ENCODE measurements at regions not wholly inside any gene's neighbourhood (a gene's known extent, or its start where the extent isn't known, plus 50 kb on each side); places are given as distances from the start of the nearest gene placed in this dataset.
"Not testable (repeated sequence)": the region's sequence is repeated elsewhere in the genome, so short reads cannot be mapped to it uniquely, and the experiment has no call there.

GRCh38 chr5:100101466-100101865 lies 433.7 kb upstream of the FAM174A start:
- DNase-seq; H3K27me3 Mint-ChIP-seq; ATAC-seq; POLR2A ChIA-PET; H3K27ac Mint-ChIP-seq; H3K9me3 Mint-ChIP-seq (ENCODE audit: low read depth); H3K36me3 Mint-ChIP-seq (ENCODE audit: low read depth); intact Hi-C loops (cut with DNase I, micrococcal nuclease); H3K4me1 Mint-ChIP-seq; CTCF ChIA-PET; H3K4me3 Mint-ChIP-seq: not testable (repeated sequence)

- intact Hi-C loops (cut with DNase I, micrococcal nuclease); H3K4me1 Mint-ChIP-seq; H3K36me3 Mint-ChIP-seq (ENCODE audit: low read depth); POLR2A ChIA-PET; ATAC-seq; H3K4me3 Mint-ChIP-seq; H3K27me3 Mint-ChIP-seq; CTCF ChIA-PET; DNase-seq; H3K9me3 Mint-ChIP-seq (ENCODE audit: low read depth); H3K27ac Mint-ChIP-seq: not testable (repeated sequence)
These were observed 438.8 kb upstream of the FAM174A start for GRCh38 chr5:100096328-100096727.

GRCh38 chr5:100080703-100081102 lies 454.5 kb upstream of the FAM174A start:
- H3K4me1 Mint-ChIP-seq; H3K9me3 Mint-ChIP-seq (ENCODE audit: low read depth); H3K27me3 Mint-ChIP-seq; H3K4me3 Mint-ChIP-seq; intact Hi-C loops (cut with DNase I, micrococcal nuclease); POLR2A ChIA-PET; H3K36me3 Mint-ChIP-seq (ENCODE audit: low read depth); ATAC-seq; H3K27ac Mint-ChIP-seq; CTCF ChIA-PET; DNase-seq: not testable (repeated sequence)

- H3K4me1 Mint-ChIP-seq; H3K27ac Mint-ChIP-seq; H3K9me3 Mint-ChIP-seq (ENCODE audit: low read depth); H3K4me3 Mint-ChIP-seq; H3K27me3 Mint-ChIP-seq; H3K36me3 Mint-ChIP-seq (ENCODE audit: low read depth); DNase-seq; POLR2A ChIA-PET; intact Hi-C loops (cut with DNase I, micrococcal nuclease); CTCF ChIA-PET; ATAC-seq: not testable (repeated sequence)
These were observed 456.0 kb upstream of the FAM174A start for GRCh38 chr5:100079163-100079562.

GRCh38 chr5:100066020-100066419 lies 469.2 kb upstream of the FAM174A start:
- CTCF ChIA-PET, POLR2A ChIA-PET: not testable (repeated sequence)

GRCh38 chr5:100043475-100043874 lies 491.7 kb upstream of the FAM174A start:
- Mint-ChIP-seq H3K36me3 (ENCODE audit: low read depth) (no peaks in the 10 kb centered on the region), H3K4me3 (no peak overlapping the region), H3K4me1 (no peaks in the 10 kb centered on the region), H3K27ac (no peak overlapping the region), H3K27me3 (no peaks in the 10 kb centered on the region), H3K9me3 (ENCODE audit: low read depth) (no peaks in the 10 kb centered on the region)
- intact Hi-C loops (cut with DNase I, micrococcal nuclease) = no loop called here
- ATAC-seq (no peak), DNase-seq (no peak)
- POLR2A ChIA-PET = no interaction called here
- CTCF ChIA-PET = no interaction called here

More at GRCh38 chr5:100066020-100066419, 469.2 kb upstream of the FAM174A start:
- DNase-seq; H3K4me1 Mint-ChIP-seq; H3K36me3 Mint-ChIP-seq (ENCODE audit: low read depth); H3K9me3 Mint-ChIP-seq (ENCODE audit: low read depth); H3K4me3 Mint-ChIP-seq; H3K27ac Mint-ChIP-seq; H3K27me3 Mint-ChIP-seq; ATAC-seq; intact Hi-C loops (cut with DNase I, micrococcal nuclease): not testable (repeated sequence)

DNA sequence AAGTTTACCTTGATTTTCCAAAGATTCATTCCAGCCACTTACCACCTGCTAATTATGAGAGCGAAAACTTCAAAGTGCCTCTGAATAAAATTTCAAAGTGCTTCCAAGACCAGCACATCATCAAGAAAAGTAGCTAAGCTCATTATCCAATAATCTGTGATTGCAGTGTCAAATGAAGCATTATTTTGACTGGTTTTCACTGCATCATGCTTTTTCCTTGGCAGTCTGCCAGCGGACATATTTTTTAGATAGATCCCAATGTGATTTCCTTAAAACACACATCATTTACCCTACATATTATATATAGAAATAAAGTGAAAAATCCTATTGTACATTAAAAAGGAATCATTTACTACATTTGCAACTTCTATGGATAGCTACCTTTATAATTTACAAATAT lies 508.6 kb upstream of the FAM174A start:
- H3K36me3 Mint-ChIP-seq (ENCODE audit: low read depth) = no peaks in the 10 kb centered on the region
- intact Hi-C loops (cut with DNase I, micrococcal nuclease) = no loop called here
- H3K4me3 Mint-ChIP-seq = no peak overlapping the region
- CTCF ChIA-PET = no interaction called here
- ATAC-seq (no peak), DNase-seq (no peak)
- no peaks in the 10 kb centered on the region for H3K4me1 Mint-ChIP-seq
- H3K9me3 Mint-ChIP-seq (ENCODE audit: low read depth) = no peaks in the 10 kb centered on the region
- H3K27ac Mint-ChIP-seq = no peak overlapping the region
- POLR2A ChIA-PET = no interaction called here
- H3K27me3 Mint-ChIP-seq = no peaks in the 10 kb centered on the region

GRCh38 chr5:100023536-100023935 lies 511.6 kb upstream of the FAM174A start:
- Mint-ChIP-seq H3K36me3 (ENCODE audit: low read depth) (no peaks in the 10 kb centered on the region), H3K4me3 (no peak overlapping the region), H3K4me1 (no peaks in the 10 kb centered on the region), H3K9me3 (ENCODE audit: low read depth) (no peaks in the 10 kb centered on the region), H3K27ac (no peak overlapping the region), H3K27me3 (no peaks in the 10 kb centered on the region)
- ChIA-PET CTCF (no interaction called here), POLR2A (no interaction called here)
- intact Hi-C loops (cut with DNase I, micrococcal nuclease) = no loop called here
- ATAC-seq (no peak), DNase-seq (no peak)

DNA sequence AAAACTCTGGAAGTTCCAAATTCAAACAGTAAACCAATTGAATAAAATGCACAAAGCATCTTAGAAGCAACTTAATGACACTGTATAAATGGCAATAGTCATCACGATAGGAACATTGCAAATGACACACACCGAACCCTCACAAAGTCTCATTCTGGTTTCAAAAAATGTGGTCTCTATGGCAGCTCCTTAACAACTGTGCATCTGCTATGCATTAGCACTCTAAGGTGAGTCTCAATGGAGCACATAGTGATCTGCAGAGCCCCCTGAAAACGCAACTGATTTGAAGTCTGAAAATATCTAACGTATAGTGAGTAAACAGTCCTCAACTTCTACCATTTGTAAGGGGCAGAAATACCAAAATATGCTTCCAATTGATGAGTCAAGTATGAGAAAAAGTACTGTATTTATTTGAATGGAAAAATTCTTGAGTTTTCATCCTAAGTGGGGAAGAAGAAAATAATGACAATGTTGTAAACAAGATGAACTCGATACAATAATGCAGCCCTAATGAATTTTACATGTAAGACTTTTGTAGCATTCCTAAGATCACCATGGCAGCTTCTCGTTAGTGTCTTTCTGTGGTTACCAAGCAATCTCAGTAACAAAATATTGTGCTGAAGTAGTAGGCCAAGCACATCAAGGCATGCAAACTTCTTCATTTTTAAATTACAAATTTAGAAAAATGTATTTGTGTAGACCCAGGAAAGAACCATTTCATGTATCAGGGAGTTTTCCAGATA lies 517.5 kb upstream of the FAM174A start:
- H3K27ac Mint-ChIP-seq = no peak overlapping the region
- CTCF ChIA-PET = no interaction called here
- POLR2A ChIA-PET = no interaction called here
- H3K9me3 Mint-ChIP-seq (ENCODE audit: low read depth) = no peaks in the 10 kb centered on the region
- ATAC-seq = no peak
- H3K27me3 Mint-ChIP-seq = no peaks in the 10 kb centered on the region
- H3K4me3 Mint-ChIP-seq = no peak overlapping the region
- DNase-seq = no peak
- no peaks in the 10 kb centered on the region for H3K4me1 Mint-ChIP-seq
- H3K36me3 Mint-ChIP-seq (ENCODE audit: low read depth) = no peaks in the 10 kb centered on the region
- intact Hi-C loops (cut with DNase I, micrococcal nuclease) = no loop called here

DNA sequence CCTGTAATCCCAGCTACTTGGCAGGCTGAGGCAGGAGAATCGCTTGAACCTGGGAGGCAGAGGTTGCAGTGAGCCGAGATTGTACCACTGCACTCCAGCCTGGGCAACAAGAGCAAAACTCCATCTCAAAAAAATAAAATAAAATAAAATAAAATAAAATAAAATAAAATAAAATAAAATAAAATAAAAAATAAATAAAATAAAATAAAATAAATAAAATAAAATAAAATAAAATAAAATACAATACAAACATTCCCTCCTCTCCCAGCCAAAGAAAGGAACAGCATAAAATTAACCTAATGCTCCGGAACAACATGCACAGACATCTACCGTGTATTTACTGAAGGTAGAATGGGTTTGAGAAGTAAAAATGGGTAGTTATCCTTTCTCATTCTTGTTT lies 521.9 kb upstream of the FAM174A start:
- H3K4me1 Mint-ChIP-seq; H3K27me3 Mint-ChIP-seq; POLR2A ChIA-PET; H3K36me3 Mint-ChIP-seq (ENCODE audit: low read depth); H3K27ac Mint-ChIP-seq; ATAC-seq; intact Hi-C loops (cut with DNase I, micrococcal nuclease); CTCF ChIA-PET; H3K9me3 Mint-ChIP-seq (ENCODE audit: low read depth); DNase-seq; H3K4me3 Mint-ChIP-seq: not testable (repeated sequence)

DNA sequence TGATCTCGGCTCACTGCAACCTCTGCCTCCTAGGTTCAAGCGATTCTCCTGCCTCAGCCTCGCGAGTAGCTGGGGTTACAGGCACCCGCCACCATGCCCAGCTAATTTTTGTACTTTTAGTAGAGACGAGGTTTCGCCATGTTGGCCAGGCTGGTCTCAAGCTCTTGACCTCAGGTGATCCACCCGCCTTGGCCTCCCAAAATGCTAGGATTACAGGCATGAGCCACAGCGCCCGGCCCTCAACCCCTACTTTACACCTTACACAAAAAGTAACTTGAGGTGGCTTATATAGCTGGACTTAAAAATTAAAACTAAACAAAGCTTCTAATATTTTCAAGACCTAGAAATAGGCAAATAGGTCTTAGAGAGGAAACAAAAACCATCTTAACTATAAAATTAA lies 524.0 kb upstream of the FAM174A start:
- DNase-seq; H3K4me3 Mint-ChIP-seq; H3K27ac Mint-ChIP-seq; H3K36me3 Mint-ChIP-seq (ENCODE audit: low read depth); ATAC-seq; H3K9me3 Mint-ChIP-seq (ENCODE audit: low read depth); H3K27me3 Mint-ChIP-seq; H3K4me1 Mint-ChIP-seq; intact Hi-C loops (cut with DNase I, micrococcal nuclease): not testable (repeated sequence)
- ChIA-PET POLR2A (interaction anchor here (0.6 kb wide), 2 partner anchors 107 to 438 kb away, joined by 3 to 5 read pairs; no protein-coding TSS in a partner anchor), CTCF (interaction anchor here (0.8 kb wide), 1 partner anchor 750 kb away, joined by 4 read pairs; no protein-coding TSS in a partner anchor)

DNA sequence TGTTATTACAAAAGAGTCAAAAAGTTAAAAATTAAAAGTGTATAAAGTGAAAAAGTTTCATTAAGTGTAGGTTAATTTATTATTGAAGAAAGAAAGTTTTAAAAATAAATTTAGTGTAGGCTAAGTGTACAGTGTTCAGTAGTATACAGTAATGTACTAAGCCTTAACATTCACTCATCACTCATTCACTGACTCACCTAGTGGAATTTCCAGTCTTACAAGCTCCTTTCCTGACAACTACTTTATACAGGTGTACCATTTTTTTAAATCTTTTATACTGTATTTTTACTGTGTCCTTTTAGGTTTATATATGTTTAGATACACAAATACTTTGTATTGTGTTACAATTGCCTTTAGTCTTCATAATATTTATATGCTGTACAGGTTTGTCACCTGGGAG lies 530.2 kb upstream of the FAM174A start:
- H3K27ac Mint-ChIP-seq = no peak overlapping the region
- no peaks in the 10 kb centered on the region for H3K4me1 Mint-ChIP-seq
- H3K27me3 Mint-ChIP-seq = no peaks in the 10 kb centered on the region
- ChIA-PET CTCF (no interaction called here), POLR2A (no interaction called here)
- no peak overlapping the region for H3K4me3 Mint-ChIP-seq
- DNase-seq = no peak
- no peak for ATAC-seq
- H3K36me3 Mint-ChIP-seq (ENCODE audit: low read depth) = no peaks in the 10 kb centered on the region
- intact Hi-C loops (cut with DNase I, micrococcal nuclease) = no loop called here
- H3K9me3 Mint-ChIP-seq (ENCODE audit: low read depth) = peaks cover 3% of the 10 kb centered on the region
